OCI-LY3 (cell line): ENCODE measurements at regions not wholly inside any gene's neighbourhood (a gene's known extent, or its start where the extent isn't known, plus 50 kb on each side); places are given as distances from the start of the nearest gene placed in this dataset.

Experiments
- CTCF ChIP-seq: fragments of 200-600, 300-600 bp; sonication (generic); IDR thresholded peaks from 2 replicates; pipeline ENCODE4 v1.5.1; 2014; ENCODE audit warnings: antibody characterized with exemption, low read length, low read depth
- EZH2phosphoT487 ChIP-seq: fragments of 200-600 bp; shearing (Covaris generic); IDR thresholded peaks from 2 replicates; pipeline ENCODE4 v1.6.1; 2018; ENCODE audit warnings: antibody characterized with exemption, mixed run types, low read depth

GRCh38 chr2:57528499-57528898, 518.1 kb upstream of the VRK2 start:
- TF ChIP-seq CTCF (no peak), EZH2phosphoT487 (no peak)
